Loucy (cell line): ENCODE measurements at regions not wholly inside any gene's neighbourhood (a gene's known extent, or its start where the extent isn't known, plus 50 kb on each side); places are given as distances from the start of the nearest gene placed in this dataset.

Experiments used
- H2AFZ ChIP-seq: fragments of 200-600 bp; sonication (generic); 2 replicates; pipeline ENCODE4 v1.6.0; 2016; ENCODE audit warnings: antibody characterized with exemption, mild to moderate bottlenecking, low read length, moderate library complexity
- H3F3A ChIP-seq: fragments of 200-600 bp; 2 replicates; pipeline ENCODE4 v1.6.0; 2016; ENCODE audit warnings: antibody characterized with exemption, low read depth, mild to moderate bottlenecking
- H3K27me3 ChIP-seq: fragments of 200-600 bp; sonication (generic); 2 replicates; pipeline ENCODE4 v1.6.1; 2014; ENCODE audit warnings: low read length, mild to moderate bottlenecking; ENCODE audit not compliant: insufficient read depth, poor library complexity, severe bottlenecking
- H3K36me3 ChIP-seq: fragments of 200-600 bp; sonication (generic); 2 replicates; pipeline ENCODE4 v1.6.1; 2016; ENCODE audit warnings: low read length; ENCODE audit not compliant: insufficient read depth
- H3K4me1 ChIP-seq: fragments of 200-600 bp; sonication (generic); 2 replicates; pipeline ENCODE4 v1.5.1; 2014; ENCODE audit warnings: low read length, mild to moderate bottlenecking; ENCODE audit not compliant: insufficient read depth, poor library complexity, severe bottlenecking
- H3K4me2 ChIP-seq: fragments of 200-600 bp; sonication (generic); 2 replicates; pipeline ENCODE4 v1.6.0; 2014; ENCODE audit warnings: antibody characterized with exemption, low read length, low read depth, mild to moderate bottlenecking; ENCODE audit not compliant: poor library complexity, severe bottlenecking
- H3K4me3 ChIP-seq: fragments of 200-600 bp; sonication (generic); 2 replicates; pipeline ENCODE4 v1.5.1; 2014; ENCODE audit warnings: low read length, mild to moderate bottlenecking, mixed read lengths; ENCODE audit not compliant: poor library complexity, severe bottlenecking
- H3K79me2 ChIP-seq: fragments of 200-600 bp; sonication (generic); 2 replicates; pipeline ENCODE4 v1.6.1; 2014; ENCODE audit warnings: low read length; ENCODE audit not compliant: insufficient read depth
- H3K9ac ChIP-seq: fragments of 200-600 bp; sonication (generic); 2 replicates; pipeline ENCODE4 v1.6.0; 2014; ENCODE audit warnings: mild to moderate bottlenecking, low read depth, low read length, moderate library complexity; ENCODE audit not compliant: poor library complexity, severe bottlenecking
- H3K9me2 ChIP-seq: fragments of 200-600 bp; sonication (generic); replicated peaks from 2 replicates; pipeline ENCODE4 v1.6.1; 2016; ENCODE audit warnings: low read depth, low read length, mixed read lengths
- H3K9me3 ChIP-seq: fragments of 200-600 bp; sonication (generic); 2 replicates; pipeline ENCODE4 v1.6.1; 2014; ENCODE audit warnings: mild to moderate bottlenecking, antibody characterized with exemption, low read length, low read depth; ENCODE audit not compliant: insufficient read depth
- H4K20me1 ChIP-seq: fragments of 200-600 bp; sonication (generic); 2 replicates; pipeline ENCODE4 v1.6.0; 2014; ENCODE audit warnings: antibody characterized with exemption, low read length, mild to moderate bottlenecking; ENCODE audit not compliant: insufficient read depth, poor library complexity, severe bottlenecking
- CTCF ChIP-seq: fragments of 200-600 bp; sonication (generic); conservative IDR thresholded peaks from 2 replicates; pipeline ENCODE4 v1.5.1; 2014; ENCODE audit warnings: mild to moderate bottlenecking, antibody characterized with exemption, low read length
- EZH2phosphoT487 ChIP-seq: fragments of 200-600 bp; IDR thresholded peaks from 2 replicates; pipeline ENCODE4 v1.6.1; 2018; ENCODE audit warnings: antibody characterized with exemption, mild to moderate bottlenecking, moderate library complexity, borderline replicate concordance

- Histone ChIP-seq H3K9me3 (no peaks in the 10 kb centered on the region), H3K4me1 (peaks cover 3% of the 10 kb centered on the region), H3K36me3 (no peaks in the 10 kb centered on the region), H3K9ac (no peak overlapping the region), H3K9me2 (no peaks in the 10 kb centered on the region), H2AFZ (no peak overlapping the region), H3K79me2 (no peaks in the 10 kb centered on the region), H3K4me3 (no peak overlapping the region), H3F3A (no peaks in the 10 kb centered on the region), H3K27me3 (no peaks in the 10 kb centered on the region), H3K4me2 (no peak overlapping the region), H4K20me1 (no peaks in the 10 kb centered on the region)
- TF ChIP-seq CTCF (no peak), EZH2phosphoT487 (no peak)
Measured at GRCh38 chr4:81816031-81816761, 344.5 kb upstream of the RASGEF1B start.

- Histone ChIP-seq H3K9me2 (no peaks in the 10 kb centered on the region), H3K9me3 (no peaks in the 10 kb centered on the region), H3K36me3 (no peaks in the 10 kb centered on the region), H2AFZ (no peak overlapping the region), H3K4me3 (no peak overlapping the region), H4K20me1 (no peaks in the 10 kb centered on the region), H3K79me2 (no peaks in the 10 kb centered on the region), H3K9ac (no peak overlapping the region), H3F3A (no peaks in the 10 kb centered on the region), H3K4me2 (no peak overlapping the region), H3K4me1 (peaks cover 3% of the 10 kb centered on the region), H3K27me3 (no peaks in the 10 kb centered on the region)
- TF ChIP-seq CTCF (no peak), EZH2phosphoT487 (no peak)
Measured at GRCh38 chr4:81814987-81815541, 343.4 kb upstream of the RASGEF1B start.

GRCh38 chr4:81811562-81812293 lies 340.0 kb upstream of the RASGEF1B start:
- Histone ChIP-seq H3K4me1 (peaks cover 30% of the 10 kb centered on the region), H3F3A (0 out of 2 replicates have a peak, but pooled peaks cover 3% of the 10 kb centered on the region), H3K4me3 (no peak overlapping the region), H3K9ac (no peak overlapping the region), H3K79me2 (no peaks in the 10 kb centered on the region), H2AFZ (no peak overlapping the region), H3K27me3 (no peaks in the 10 kb centered on the region), H3K9me3 (no peaks in the 10 kb centered on the region), H4K20me1 (no peaks in the 10 kb centered on the region), H3K4me2 (no peak overlapping the region), H3K9me2 (no peaks in the 10 kb centered on the region), H3K36me3 (no peaks in the 10 kb centered on the region)
- TF ChIP-seq CTCF (no peak), EZH2phosphoT487 (no peak)
